Transverse colon (tissue), 4 donors: ENCODE measurements at regions not wholly inside any gene's neighbourhood (a gene's known extent, or its start where the extent isn't known, plus 50 kb on each side); places are given as distances from the start of the nearest gene placed in this dataset.

Experiments used
- DNase-seq: peaks from one replicate; pipeline ENCODE4 v3.0.0-alpha.2; 2019
- H3K27ac ChIP-seq, 4 donors: fragments of 200-600 bp; sonication (generic); 2 replicates each; pipeline ENCODE4 v1.5.1; 2016 to 2018; ENCODE audit warnings: inconsistent platforms in 4 of 4
- H3K27me3 ChIP-seq: fragments of 200-600 bp; sonication (generic); 2 replicates; pipeline ENCODE4 v1.5.1; 2017; ENCODE audit warnings: inconsistent platforms
- H3K36me3 ChIP-seq, 4 donors: fragments of 200-600 bp; sonication (generic); 2 replicates each; pipeline ENCODE4 v1.5.1; 2017 to 2019; ENCODE audit warnings: inconsistent platforms in 4 of 4
- H3K4me1 ChIP-seq, 4 donors: fragments of 200-600 bp; sonication (generic); 2 replicates each; pipeline ENCODE4 v1.5.1; 2017 to 2020; ENCODE audit warnings: inconsistent platforms in 4 of 4
- H3K4me3 ChIP-seq, 4 donors: fragments of 200-600 bp; sonication (generic); 1 replicate in 1 of 4; 2 replicates in 3 of 4; pipeline versions ENCODE4 v1.5.1 to v1.6.1; 2017 to 2019; ENCODE audit warnings: inconsistent platforms in 4 of 4
- H3K9me3 ChIP-seq, 2 donors: fragments of 200-600 bp; sonication (generic); 2 replicates each; pipeline ENCODE4 v1.5.1; 2017 to 2019; ENCODE audit warnings: inconsistent platforms in 2 of 2
- CTCF ChIP-seq, 5 experiments: fragments of 200-600 bp in 3 of 5; fragments of 450-650 bp in 2 of 5; sonication (generic) in 3 of 5; IDR thresholded peaks; 1 replicate in 2 of 5; 2 replicates in 3 of 5; pipeline ENCODE4 v1.5.1; 2016 to 2017; ENCODE audit warnings: antibody characterized with exemption in 5 of 5, inconsistent platforms in 3 of 5, mild to moderate bottlenecking in 2 of 5, moderate library complexity in 1 of 5
- EP300 ChIP-seq: sonication (generic); formaldehyde crosslinking; IDR thresholded peaks from one replicate; pipeline ENCODE4 v1.6.1; 2017; ENCODE audit warnings: antibody characterized with exemption, low read depth
- POLR2A ChIP-seq: fragments of 450-650 bp; IDR thresholded peaks from one replicate; pipeline ENCODE4 v1.6.1; 2016; ENCODE audit warnings: antibody characterized with exemption, mild to moderate bottlenecking, moderate library complexity
- POLR2AphosphoS5 ChIP-seq, 3 donors: sonication (generic); formaldehyde crosslinking; IDR thresholded peaks; one replicate each; pipeline ENCODE4 v1.6.1; 2016; ENCODE audit warnings: antibody characterized with exemption in 3 of 3
- WGBS, 2 donors: methylation state at CpG; one replicate each; pipeline ENCODE4 v1.1.5; 2018; ENCODE audit warnings: low coverage in 1 of 2; 5-methylcytosine and 5-hydroxymethylcytosine counted together
- in situ Hi-C, 4 donors: fragments of 200-750 bp; cut with MboI; loops; one replicate each; pipeline versions ENCODE4 v1.15.0 to v1.15.1; 2017; ENCODE audit warnings: low sequenced_read_pairs in 3 of 4, low pct_ligation_motif_present in 1 of 4, low pct_unique_long_range_greater_than_20kb in 1 of 4
- intact Hi-C: fragments of 100-400 bp; cut with DNase I; formaldehyde crosslinking; loops from one replicate; pipeline ENCODE4 v1.15.1; 2023; ENCODE audit warnings: low total_unique reads

- Histone ChIP-seq H3K27ac (no peak overlapping the region), H3K4me3 (no peak overlapping the region), H3K27me3 (no peaks in the 10 kb centered on the region), H3K9me3 (peaks cover 0 to 3% of the 10 kb centered on the region in 2 donors), H3K36me3 (no peaks in the 10 kb centered on the region), H3K4me1 (no peaks in the 10 kb centered on the region)
- DNase-seq, result no peak
- intact Hi-C loops (no loop called here), in situ Hi-C loops (no loop called here)
- TF ChIP-seq CTCF (IDR thresholded peaks at IDR 0.05) (no peak), POLR2A (no peak), POLR2AphosphoS5 (IDR thresholded peaks at IDR 0.05) (no peak), EP300 (no peak)
- 62 to 80% methylated on average over 4 of the region's 4 CpGs for WGBS, 2 donors
Observed at GRCh38 chr12:126210026-126210425, 1144.8 kb downstream of the AACS start.

DNA sequence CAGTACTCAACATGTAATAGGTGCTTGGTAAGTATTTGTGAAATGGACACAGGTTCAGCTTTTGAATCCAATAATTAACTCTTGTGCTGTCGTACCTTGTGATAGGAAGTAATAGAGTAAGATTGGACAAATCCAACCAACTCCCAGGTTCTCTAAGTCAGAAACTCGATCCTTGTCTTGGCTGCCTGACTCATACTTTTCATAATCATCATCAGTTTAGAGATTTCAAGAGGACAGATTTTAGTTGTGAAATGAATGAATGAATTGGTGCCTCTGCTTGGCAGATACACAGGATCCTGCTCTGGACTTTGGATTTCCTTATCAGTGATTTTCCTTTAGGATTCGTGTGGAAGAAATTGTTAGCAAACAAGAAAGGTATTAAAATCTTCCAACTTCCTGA is 1145.2 kb downstream of the AACS start:
- no peaks in the 10 kb centered on the region for H3K27me3 ChIP-seq
- H3K27ac ChIP-seq, result no peak overlapping the region
- no peak overlapping the region for H3K4me3 ChIP-seq
- H3K9me3 ChIP-seq, result peaks cover 0 to 3% of the 10 kb centered on the region in 2 donors
- intact Hi-C loops (no loop called here), in situ Hi-C loops (no loop called here)
- H3K4me1 ChIP-seq, result no peaks in the 10 kb centered on the region
- TF ChIP-seq CTCF (IDR thresholded peaks at IDR 0.05) (no peak), POLR2A (no peak), EP300 (no peak), POLR2AphosphoS5 (IDR thresholded peaks at IDR 0.05) (no peak)
- DNase-seq, result no peak
- no peaks in the 10 kb centered on the region for H3K36me3 ChIP-seq
- WGBS, 2 donors, result 53 to 72% methylated on average over 3 of the region's 3 CpGs

DNA sequence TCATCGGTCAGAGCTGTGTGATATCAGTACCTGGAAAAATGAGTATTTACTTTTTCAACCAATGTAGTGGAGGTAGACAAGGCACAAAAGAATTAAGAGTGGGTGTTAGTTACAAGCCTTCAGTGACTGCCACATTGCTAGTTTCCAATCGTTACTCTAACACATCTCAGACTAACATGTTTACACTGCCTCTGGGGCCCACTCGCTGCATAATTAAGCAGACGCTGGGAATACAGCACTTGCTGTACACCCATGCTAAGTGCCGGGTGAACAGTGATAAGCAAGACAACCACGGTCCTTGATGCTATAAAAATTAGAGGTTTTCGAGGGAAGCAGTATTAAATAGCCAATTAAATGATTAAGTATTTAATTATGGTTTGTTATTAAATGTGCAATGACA is 1147.6 kb downstream of the AACS start:
- Histone ChIP-seq H3K27me3 (no peaks in the 10 kb centered on the region), H3K36me3 (no peaks in the 10 kb centered on the region), H3K9me3 (peaks cover 0 to under 1% of the 10 kb centered on the region in 2 donors), H3K4me1 (no peaks in the 10 kb centered on the region), H3K4me3 (no peak overlapping the region), H3K27ac (no peak overlapping the region)
- no peak for DNase-seq
- 64 to 69% methylated on average over 3 to 7 of the region's 7 CpGs for WGBS, 2 donors
- intact Hi-C loops, result no loop called here
- no peak for TF ChIP-seq CTCF (IDR thresholded peaks at IDR 0.05)
- in situ Hi-C loops, result no loop called here

GRCh38 chr12:126218697-126219096 is 1153.5 kb downstream of the AACS start:
- intact Hi-C loops, result no loop called here
- H3K36me3 ChIP-seq, result no peaks in the 10 kb centered on the region
- 78 to 100% methylated on average over 1 of the region's 1 CpG for WGBS, 2 donors
- H3K9me3 ChIP-seq, result no peaks in the 10 kb centered on the region
- no peak overlapping the region for H3K27ac ChIP-seq
- in situ Hi-C loops, result no loop called here
- no peaks in the 10 kb centered on the region for H3K27me3 ChIP-seq
- DNase-seq, result no peak
- no peak overlapping the region for H3K4me3 ChIP-seq
- no peaks in the 10 kb centered on the region for H3K4me1 ChIP-seq
- no peak for TF ChIP-seq POLR2AphosphoS5 (IDR thresholded peaks at IDR 0.05)
- TF ChIP-seq EP300, result no peak
- no peak for TF ChIP-seq POLR2A
- no peak for TF ChIP-seq CTCF (IDR thresholded peaks at IDR 0.05)
